AG08396 (cell line): ENCODE measurements at regions not wholly inside any gene's neighbourhood (a gene's known extent, or its start where the extent isn't known, plus 50 kb on each side); places are given as distances from the start of the nearest gene placed in this dataset.
A peak's percentile ranks its signal among the peaks of the same experiment; 100 is the strongest.

Source experiments
- DNase-seq: peaks from one replicate; pipeline ENCODE4 v3.0.0; 2012; ENCODE audit warnings: low spot score, mixed read lengths

GRCh38 chr6:141677598-141678211 is 455.0 kb upstream of the GJE1 start:
- DNase-seq: no peak

- no peak for DNase-seq
Measured at GRCh38 chr6:141675957-141676356, 456.8 kb upstream of the GJE1 start.

DNA sequence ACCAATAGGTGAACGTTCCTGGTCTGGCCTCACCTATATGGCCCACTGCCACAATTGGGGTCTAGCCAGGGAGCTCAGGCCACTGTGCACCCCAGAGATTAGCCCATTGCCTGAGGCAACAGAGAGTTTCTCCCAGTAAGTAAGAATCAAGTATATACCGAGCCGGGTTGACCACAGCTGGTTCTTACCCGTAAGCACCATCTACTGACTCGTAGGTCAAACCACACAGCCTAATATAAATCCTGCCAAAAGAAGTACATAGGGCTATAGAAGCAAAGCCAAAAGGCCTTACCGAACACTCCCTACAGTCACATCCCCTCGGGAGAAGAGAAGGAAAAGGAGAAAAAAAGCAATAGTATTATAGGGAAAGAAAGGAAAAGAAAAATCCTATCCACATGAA is 463.6 kb upstream of the GJE1 start:
- no peak for DNase-seq

DNA sequence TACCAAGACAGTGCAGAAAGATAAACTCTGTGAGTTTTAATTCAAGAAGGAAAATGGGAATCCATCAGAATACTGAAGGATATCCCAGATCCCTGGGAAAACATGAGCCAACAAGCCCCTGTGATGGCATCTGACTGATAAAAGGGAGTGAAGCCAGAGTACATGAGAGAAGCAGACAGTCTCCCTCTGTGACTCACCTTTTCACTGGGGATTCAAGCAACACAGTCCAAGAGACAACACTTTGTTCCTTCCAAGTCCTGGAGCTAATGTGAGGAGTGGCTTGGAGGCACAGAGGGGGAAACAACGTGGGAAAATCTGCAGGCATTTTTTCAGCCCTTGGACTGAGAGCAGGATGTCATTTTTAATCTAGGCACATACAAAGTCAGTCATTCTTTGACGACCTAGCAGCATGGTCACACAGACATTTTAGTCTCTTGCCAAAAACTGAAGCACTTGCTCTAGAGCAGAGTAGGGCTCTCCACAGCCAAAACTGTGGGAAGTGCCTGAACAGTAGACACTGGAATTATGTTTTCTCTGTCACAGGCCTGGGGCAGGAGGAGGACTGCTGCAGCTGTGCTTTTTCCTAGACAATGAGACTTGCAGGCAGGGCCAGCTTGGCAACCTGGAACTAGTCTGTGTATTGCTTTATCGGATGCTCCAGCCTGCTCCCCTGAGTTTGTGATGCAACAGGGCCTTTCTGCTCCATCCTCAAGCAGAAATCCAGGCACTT is 465.0 kb upstream of the GJE1 start:
- DNase-seq: no peak

GRCh38 chr6:141666187-141666586 is 466.5 kb upstream of the GJE1 start:
- DNase-seq: no peak

- no peak for DNase-seq
Measured at GRCh38 chr6:141664744-141665143, 468.0 kb upstream of the GJE1 start.

GRCh38 chr6:141659582-141659981 is 473.1 kb upstream of the GJE1 start:
- DNase-seq: no peak

GRCh38 chr6:141658696-141659095 is 474.0 kb upstream of the GJE1 start:
- no peak for DNase-seq

GRCh38 chr6:141657812-141658211 is 474.9 kb upstream of the GJE1 start:
- DNase-seq: no peak

DNA sequence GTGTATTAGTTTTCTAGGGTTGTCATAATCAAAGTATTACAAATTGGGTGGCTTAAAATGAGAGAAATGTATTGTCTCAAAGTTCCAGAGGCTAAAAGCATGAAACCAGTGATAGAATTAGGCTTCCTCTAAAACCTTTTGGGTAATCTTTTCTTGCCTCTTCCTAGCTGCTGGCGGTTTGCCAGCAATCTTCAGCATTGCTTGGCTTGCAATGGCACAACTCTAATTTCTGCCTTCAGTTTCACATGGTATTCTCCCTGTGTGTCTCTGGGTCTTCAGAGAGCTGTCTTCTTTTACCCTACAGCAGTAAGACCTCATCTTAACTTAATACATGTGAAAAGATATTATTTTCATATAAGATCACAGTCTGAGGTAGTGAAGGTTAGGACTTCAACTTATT is 479.1 kb upstream of the GJE1 start:
- DNase-seq: no peak

DNA sequence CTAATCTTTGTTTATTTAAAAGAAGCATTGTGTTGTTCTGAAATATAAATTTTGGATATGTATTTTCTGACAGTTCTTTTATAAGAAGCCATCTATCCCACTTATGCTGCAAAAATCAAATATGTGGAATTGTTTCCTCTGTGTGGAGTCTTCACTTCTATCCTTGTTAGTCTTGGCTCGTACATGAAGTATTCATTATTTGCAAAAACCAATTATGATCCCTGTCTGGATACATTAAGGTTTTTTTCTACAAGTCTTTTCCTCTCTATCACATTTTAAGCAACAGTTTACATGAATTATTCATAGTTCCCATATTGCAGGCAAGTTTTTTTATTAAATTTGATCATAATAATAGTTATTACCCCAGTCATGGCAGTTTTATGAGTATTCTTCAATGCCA is 490.8 kb upstream of the GJE1 start:
- DNase-seq: no peak

GRCh38 chr6:141641406-141641805 is 491.3 kb upstream of the GJE1 start:
- DNase-seq: no peak

- no peak for DNase-seq
Measured at GRCh38 chr6:141635621-141636020, 497.1 kb upstream of the GJE1 start.

DNA sequence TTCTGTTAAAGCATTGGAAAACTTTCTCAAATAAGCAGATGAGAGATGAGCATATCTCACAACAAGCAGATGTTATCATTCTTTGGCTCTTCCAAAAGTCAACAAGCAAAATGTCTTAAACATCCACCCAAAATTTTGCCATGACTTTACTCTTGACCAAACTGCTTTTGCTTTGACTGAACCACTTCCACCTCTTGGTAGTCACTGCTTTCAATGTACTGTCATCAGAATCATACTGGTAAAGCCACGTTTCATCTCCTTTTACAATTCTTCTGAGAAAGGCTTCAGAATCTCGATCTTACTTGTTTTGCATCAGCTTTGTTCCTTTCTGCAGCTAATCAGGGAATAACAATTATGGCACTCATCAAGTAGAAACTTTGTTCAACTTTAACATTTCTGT is 498.5 kb upstream of the GJE1 start:
- DNase-seq: no peak

- DNase-seq: no peak
Measured at GRCh38 chr6:141624301-141624700, 508.4 kb upstream of the GJE1 start.

- no peak for DNase-seq
Measured at GRCh38 chr6:141618180-141618581, 514.5 kb upstream of the GJE1 start.

DNA sequence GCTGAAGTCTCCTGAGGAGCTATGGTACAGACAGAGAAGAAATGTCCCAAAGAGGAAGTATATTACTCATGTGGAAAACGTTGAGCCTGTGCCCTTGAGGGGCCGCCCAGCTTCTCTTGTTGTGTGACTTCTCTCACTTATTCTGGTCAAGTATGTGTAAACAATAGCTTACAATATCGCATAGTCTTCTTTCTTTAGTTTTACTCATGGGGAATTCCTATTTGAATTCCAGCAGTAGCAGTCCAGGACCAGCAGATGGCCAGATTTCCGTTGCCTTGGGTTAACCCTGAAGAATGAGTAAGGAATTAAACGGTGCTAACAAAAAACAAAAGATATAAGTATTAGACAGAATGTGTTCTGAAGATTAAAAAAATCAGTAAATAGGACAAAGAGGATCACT is 522.0 kb upstream of the GJE1 start:
- peak; percentile 32 for DNase-seq

- DNase-seq: no peak
Measured at GRCh38 chr6:141607956-141608355, 524.8 kb upstream of the GJE1 start.

GRCh38 chr6:141598487-141598886 is 534.2 kb upstream of the GJE1 start:
- DNase-seq: no peak

DNA sequence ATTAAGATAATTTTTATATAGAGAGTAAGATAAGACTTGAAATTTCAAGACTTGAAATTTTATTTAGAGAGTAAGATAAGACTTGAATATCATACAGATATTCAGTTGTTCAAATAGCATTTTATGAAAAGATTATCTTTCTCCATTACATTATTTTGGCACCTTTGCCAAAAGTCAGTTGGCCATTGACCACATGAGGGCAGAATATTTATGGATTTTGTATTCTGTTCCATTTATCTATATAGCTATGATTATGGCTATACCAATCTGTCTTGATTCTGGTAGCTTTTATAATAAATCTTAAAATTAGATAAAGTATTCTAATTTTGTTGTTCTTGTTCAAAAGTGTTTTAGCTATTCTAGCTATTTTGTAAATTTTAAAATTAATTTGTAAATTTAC is 537.9 kb upstream of the GJE1 start:
- DNase-seq: no peak

DNA sequence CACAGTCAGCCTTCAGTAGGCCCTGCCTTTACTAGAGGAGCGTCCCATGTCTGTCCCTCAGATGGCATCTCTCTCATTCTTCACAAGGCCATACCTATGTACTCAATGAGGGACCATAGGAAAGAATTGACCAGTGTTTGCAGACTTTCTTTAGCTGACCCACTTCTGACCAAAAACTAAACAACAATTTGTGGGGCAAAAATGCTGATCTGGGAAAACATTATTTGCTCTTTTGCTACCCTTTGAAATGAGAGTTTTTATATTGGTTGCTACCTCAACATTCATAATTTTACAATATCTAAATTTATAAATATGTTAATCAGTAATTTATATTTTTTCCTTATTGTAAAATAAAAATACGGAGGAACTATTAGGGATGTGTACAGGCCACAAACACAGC is 539.4 kb upstream of the GJE1 start:
- DNase-seq: no peak

GRCh38 chr6:141587482-141588266 is 545.1 kb upstream of the GJE1 start:
- DNase-seq: peak; percentile 49

- peak; percentile 26 for DNase-seq
Measured at GRCh38 chr6:141580988-141581552, 551.7 kb upstream of the GJE1 start.
